ENCODE measurements at regions not wholly inside any gene's neighbourhood (a gene's known extent, or its start where the extent isn't known, plus 50 kb on each side); places are given as distances from the start of the nearest gene placed in this dataset.

DNA sequence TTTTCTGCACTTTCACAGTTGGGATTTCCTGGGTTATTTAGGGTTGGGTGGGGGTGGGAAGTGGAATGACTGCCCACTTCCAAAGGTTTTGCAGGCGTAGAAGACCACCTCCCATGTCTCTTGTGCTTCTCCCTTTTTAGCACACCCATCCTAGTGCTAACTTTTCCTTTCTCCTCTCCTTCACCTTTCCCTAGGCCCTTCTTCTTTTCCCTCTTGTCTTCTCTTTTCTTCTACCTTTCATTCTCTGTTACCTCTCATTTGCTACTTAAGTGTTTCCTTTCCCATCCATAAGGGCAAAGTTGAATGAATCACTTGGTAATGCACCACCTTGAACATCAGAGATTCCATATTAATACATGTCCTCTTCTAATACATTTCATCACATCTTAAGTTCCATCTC is 105.0 kb upstream of the ZNF184 start:
- TF ChIP-seq CTCF (conservative IDR thresholded peaks at IDR 0.05) = no peak
- TF ChIP-seq ZFX (IDR thresholded peaks at IDR 0.05) = no peak
- no peak overlapping the region for H3K27ac ChIP-seq

DNA sequence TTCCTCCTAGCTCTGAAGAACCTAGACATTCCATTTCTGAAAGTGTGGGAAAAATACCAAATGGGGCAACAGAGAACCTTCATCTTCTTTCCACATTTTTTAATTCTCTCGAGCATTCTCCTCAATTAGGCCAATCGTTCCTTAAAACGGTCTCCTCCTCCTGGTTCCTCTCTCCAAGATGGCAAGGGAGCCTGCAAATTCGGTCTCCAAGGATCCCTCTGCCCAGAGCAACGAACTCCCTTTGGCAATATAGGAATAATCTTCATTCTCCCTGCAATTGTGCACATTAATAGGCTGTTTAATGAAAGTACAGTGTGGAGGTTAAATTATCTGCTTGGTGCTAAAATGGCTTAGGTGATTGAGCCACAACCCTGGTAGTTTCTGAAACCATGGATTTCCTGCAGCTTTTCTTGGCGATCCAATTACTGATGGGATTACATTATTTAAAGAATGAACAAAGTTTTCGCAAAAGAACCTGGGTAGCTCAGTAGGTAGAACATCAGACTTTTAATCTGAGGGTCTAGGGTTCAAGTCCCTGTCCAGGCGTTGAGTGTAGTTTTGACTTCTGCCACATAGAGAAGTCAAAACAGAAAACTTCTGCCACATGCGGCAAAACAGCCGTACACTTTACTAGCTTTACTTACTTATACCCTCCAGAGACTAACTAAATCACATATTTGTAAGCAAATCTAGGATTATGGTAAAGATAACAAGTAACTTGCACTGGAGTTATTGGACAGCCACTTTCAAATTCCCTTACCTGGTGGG is 102.9 kb upstream of the ZNF184 start:
- TF ChIP-seq CTCF (conservative IDR thresholded peaks at IDR 0.05) = no peak
- TF ChIP-seq ZFX (IDR thresholded peaks at IDR 0.05) = no peak

DNA sequence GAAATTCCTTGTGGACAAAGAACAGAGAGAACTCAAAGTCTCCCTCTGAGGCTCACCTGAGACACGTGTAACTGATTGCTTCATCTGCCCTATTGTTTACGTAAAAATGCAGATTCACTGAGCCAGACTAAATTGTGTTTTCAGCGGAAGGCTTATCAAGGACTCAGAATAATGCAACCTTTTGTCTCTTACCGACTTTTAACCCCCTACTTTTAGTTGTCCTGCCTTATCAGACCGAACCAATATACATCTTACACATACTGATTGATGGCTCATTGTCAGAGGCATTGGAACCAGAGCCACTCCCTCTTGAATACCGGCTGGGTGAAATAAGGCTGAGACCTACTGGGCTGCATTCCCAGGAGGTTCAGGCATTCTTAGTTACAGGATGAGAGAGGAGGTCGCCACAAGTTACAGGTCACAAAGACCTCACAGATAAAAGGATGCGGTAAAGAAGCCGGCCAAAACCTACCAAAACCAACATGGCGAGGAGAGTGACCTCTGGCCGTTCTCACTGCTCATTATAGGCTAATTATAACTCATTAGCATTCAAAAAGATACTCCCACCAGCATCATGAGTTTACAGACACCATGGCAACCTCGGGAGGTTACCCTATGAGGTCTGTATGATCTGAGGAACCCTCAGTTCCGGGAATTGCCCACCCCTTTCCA is 95.5 kb upstream of the ZNF184 start:
- peak overlapping the region; percentile 58; the same call in 1 of the 2 replicates for H3K27ac ChIP-seq
- no peak for TF ChIP-seq ZFX (IDR thresholded peaks at IDR 0.05)
- no peak for TF ChIP-seq CTCF (conservative IDR thresholded peaks at IDR 0.05)

More for the DNA sequence above, 102.9 kb upstream of the ZNF184 start:
- no peak overlapping the region for H3K27ac ChIP-seq

GRCh38 chr6:27565839-27566779 is 93.2 kb upstream of the ZNF184 start:
- TF ChIP-seq ZFX (IDR thresholded peaks at IDR 0.05) (no peak), CTCF (conservative IDR thresholded peaks at IDR 0.05) (no peak; the same call in 1 of the 2 replicates)
- H3K27ac ChIP-seq = no peak overlapping the region

DNA sequence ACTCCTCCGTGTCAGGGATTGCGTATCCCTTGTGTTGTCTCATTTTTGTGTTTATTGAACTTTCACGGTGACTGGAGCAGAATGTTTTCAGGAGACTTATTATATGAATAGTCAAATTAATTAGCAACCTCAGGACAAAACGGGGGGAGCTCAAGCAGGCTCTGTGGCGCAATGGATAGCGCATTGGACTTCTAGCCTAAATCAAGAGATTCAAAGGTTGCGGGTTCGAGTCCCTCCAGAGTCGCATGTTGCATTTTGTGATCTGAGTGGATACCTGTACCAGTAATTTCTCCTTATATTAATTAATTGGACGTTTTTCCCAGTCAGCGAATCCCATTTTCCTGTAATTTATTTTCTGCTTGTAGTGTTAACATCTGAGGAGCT is 89.1 kb upstream of the ZNF184 start:
- TF ChIP-seq ZFX (IDR thresholded peaks at IDR 0.05) (no peak), CTCF (conservative IDR thresholded peaks at IDR 0.05) (no peak)
- no peak overlapping the region for H3K27ac ChIP-seq

DNA sequence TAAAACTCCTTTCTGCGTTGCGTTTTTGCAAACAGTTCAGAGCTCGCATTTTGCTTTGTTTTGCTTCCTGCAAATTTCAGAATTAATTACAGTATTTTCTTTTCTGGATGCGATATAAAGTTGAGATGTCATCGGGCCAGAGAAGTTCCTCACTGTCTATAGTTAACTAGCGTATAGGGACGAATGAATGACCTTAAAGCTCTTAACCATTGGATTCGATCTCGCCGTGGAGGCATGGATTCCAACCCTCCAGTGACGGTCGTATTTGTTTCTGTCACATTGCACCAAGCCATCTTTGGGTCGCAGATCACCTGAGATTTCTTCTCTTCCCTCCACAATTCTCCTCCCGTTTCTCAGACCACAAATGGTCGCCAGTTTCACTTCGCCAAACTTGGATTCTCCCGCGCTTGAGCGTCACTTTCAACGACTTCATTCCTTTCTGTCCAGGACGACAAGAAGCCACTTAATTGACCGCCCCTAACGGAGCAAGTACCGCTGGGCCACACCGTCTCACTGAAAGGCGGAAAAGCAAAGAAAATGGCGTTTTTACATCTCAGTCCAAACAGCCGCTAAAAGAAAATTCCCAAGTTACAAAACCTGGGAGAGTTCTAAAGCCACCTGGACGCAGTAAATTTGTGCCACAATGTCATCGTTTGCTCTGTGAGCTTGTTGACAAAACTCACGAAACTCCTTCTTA is 85.3 kb upstream of the ZNF184 start:
- TF ChIP-seq ZFX (IDR thresholded peaks at IDR 0.05) = no peak
- no peak for TF ChIP-seq CTCF (conservative IDR thresholded peaks at IDR 0.05)
- no peak overlapping the region for H3K27ac ChIP-seq
